Omental fat pad (tissue), 3 donors: ENCODE measurements at regions not wholly inside any gene's neighbourhood (a gene's known extent, or its start where the extent isn't known, plus 50 kb on each side); places are given as distances from the start of the nearest gene placed in this dataset.
"Not testable (repeated sequence)": the region's sequence is repeated elsewhere in the genome, so short reads cannot be mapped to it uniquely, and the experiment has no call there.

Experiments
- ATAC-seq: fragments of 150-250 bp; one replicate; pipeline ENCODE4 v1.9.1; 2016; ENCODE audit warnings: mild to moderate bottlenecking, moderate library complexity; ENCODE audit not compliant: low FRiP score
- DNase-seq: peaks from one replicate; pipeline ENCODE4 v3.0.0-alpha.2; 2019; ENCODE audit warnings: low spot score
- TF ChIP-seq, protein P1 (sequence below), 3 donors: fragments of 450-650 bp; IDR thresholded peaks; one replicate each; pipeline ENCODE4 v1.5.1; 2016 to 2017; ENCODE audit warnings: antibody characterized with exemption in 3 of 3, mild to moderate bottlenecking in 3 of 3, moderate library complexity in 2 of 3

DNA sequence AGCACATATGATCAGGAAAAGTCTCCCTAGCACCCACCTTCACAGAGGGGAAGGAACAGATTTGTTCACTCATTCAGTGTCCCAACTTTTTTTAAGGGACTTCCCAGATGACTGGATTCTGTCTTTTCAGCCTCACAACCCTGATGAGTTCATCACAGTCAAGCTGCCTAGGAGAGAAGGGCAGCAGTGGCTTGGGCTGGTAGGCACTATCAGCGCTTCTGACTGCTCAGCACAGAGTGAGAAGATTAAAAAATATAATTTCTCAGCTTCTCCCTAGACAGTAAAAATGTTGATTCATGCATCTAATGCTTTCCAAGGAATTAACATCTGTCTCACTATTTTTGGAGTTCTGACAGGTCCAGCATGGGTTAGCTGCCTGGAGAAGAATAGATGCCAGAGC, 328.2 kb downstream of the DTHD1 start:
- ATAC-seq (no peak), DNase-seq (no peak)
- TF ChIP-seq, protein P1, sequence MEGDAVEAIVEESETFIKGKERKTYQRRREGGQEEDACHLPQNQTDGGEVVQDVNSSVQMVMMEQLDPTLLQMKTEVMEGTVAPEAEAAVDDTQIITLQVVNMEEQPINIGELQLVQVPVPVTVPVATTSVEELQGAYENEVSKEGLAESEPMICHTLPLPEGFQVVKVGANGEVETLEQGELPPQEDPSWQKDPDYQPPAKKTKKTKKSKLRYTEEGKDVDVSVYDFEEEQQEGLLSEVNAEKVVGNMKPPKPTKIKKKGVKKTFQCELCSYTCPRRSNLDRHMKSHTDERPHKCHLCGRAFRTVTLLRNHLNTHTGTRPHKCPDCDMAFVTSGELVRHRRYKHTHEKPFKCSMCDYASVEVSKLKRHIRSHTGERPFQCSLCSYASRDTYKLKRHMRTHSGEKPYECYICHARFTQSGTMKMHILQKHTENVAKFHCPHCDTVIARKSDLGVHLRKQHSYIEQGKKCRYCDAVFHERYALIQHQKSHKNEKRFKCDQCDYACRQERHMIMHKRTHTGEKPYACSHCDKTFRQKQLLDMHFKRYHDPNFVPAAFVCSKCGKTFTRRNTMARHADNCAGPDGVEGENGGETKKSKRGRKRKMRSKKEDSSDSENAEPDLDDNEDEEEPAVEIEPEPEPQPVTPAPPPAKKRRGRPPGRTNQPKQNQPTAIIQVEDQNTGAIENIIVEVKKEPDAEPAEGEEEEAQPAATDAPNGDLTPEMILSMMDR (IDR thresholded peaks at IDR 0.05), result no peak

DNA sequence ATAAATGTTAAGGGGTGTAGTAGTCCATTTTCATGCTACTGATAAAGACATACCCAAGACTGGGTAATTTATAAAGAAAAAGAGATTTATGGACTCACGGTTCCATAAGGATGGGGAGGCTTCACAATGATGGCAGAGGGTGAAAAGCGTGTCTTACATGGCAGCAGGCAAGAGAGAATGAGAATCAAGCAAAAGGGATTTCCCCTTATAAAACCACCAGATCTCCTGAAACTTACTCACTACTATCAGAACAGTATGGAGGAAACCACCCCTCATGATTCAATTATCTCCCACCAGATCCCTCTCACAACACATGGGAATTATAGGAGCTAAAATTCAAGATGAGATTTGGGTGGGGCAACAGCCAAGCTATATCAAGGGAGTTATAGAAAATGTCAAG, 329.2 kb downstream of the DTHD1 start:
- TF ChIP-seq, protein P1 (IDR thresholded peaks at IDR 0.05), result no peak
- DNase-seq (no peak), ATAC-seq (no peak)

DNA sequence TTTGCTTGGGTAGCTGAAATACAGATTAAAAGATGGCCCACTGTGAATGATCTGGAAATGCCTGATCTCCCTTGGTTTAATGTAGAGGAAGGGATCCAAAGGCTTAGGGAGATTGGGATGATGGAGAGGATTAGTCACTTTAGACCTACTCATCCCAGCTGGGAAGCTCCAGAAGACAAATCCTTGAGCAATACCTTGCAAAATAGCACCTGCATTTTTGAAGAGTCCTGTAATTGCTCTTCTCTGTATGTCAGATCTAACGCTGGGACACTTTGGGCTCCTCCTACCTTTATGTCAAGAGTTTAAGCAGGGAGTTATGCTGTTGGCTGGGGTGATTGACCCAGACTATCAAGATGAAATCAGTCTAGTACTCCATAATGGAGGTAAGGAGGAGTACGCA, 331.7 kb downstream of the DTHD1 start:
- not testable (repeated sequence) for DNase-seq, ATAC-seq

DNA sequence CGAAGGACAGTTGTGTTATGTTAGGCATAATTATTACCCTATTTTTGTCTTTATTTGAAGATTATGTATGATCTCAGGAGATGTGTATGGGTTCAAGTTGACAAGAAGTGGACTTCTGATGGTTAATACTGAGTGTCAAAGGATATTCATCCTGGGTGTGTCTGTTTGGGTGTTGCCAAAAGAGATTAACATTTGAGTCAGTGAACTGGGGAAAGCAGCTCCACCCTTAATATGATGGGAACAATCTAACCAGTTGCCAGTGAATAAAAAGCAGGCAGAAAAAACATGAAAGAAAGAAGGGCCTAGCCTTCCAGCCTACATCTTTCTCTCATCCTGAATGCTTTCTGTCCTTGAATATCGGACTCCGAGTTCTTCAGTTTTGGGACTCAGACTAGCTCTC, 332.6 kb downstream of the DTHD1 start:
- ATAC-seq, result no peak
- TF ChIP-seq, protein P1 (IDR thresholded peaks at IDR 0.05), result no peak
- no peak for DNase-seq

DNA sequence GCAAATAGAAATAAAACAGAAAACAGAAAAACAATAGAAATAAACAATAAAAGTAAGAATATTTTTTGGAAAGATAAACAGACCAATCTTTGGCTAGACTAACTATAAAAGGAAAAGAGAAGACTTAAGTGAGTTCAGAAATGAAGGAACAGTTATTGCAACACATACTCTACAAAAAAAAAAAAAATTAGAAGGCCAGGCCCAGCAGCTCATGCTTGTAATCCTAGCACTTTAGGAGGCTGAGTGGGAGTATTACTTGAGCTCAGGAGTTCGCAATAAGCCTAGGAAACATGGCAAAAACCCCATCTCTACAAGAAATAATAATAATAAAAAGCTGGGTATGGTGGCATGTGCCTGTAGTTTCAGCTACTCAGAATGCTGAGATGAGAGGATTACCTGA, 336.7 kb downstream of the DTHD1 start:
- no peak for ATAC-seq
- DNase-seq, result no peak
- TF ChIP-seq, protein P1 (IDR thresholded peaks at IDR 0.05), result no peak

DNA sequence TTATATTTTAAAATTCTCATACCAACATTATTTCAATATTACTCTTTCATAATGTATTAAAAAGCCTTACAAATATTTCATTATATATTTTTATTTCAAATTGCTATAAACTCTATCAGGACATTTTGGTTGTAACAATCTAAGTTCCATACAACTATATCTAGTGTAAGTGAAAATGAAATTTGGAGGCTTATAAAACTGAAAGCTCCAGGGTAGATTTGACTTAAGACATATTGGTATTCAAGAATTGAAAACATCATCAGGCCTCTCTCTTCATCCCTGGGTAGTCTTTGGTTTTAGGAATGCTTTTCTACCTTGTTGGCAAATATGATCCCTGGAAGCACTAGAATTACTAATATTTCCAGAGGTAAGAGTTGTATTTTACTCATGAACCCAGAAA, 342.6 kb downstream of the DTHD1 start:
- TF ChIP-seq, protein P1 (IDR thresholded peaks at IDR 0.05), result no peak
- ATAC-seq, result no peak
- no peak for DNase-seq

DNA sequence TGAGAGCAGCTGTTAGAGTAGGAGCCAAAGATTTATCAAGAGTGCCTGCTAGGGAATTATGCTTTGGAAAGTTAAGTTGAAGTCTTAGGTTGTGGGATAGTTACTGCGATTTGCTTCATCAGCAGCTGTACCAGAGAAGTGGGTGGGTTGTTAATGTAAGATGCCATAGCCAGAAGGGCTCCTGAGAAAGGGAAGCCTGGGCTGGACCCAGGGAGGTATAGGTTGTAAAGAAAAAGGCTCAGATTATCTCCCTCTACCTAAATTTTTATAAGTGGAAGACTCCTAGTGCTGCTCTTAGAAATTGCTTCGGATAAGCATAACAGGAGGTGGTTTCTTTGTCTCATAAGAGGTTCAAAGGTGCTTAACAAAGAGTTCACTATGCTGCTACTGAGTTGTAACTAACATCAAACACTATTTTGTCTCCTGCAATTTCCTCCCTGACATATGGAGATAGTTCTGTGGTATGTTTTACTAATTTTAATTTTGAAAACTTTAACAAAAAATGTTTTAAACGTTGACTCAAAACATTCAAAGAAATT, 356.9 kb downstream of the DTHD1 start:
- ATAC-seq, result no peak
- no peak for DNase-seq
- TF ChIP-seq, protein P1 (IDR thresholded peaks at IDR 0.05), result no peak

DNA sequence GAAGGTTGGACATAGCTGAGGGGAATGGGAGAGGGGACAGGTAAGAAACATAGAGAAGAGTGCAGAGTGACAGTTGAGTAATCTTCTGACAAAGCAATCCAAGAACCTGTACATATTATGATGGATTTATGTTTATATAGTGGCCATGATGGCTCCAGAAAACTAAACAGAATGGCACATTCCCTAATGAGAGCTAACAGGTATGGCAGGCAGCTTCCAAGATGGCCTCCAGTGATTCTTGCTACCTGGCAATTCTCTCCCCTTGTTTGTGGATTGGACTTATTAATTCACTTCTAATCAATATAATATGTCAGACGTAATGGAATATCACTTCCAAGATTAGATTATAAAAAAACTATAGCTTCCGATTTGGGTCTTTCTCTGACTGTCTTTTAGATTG, 359.5 kb downstream of the DTHD1 start:
- no peak for DNase-seq
- TF ChIP-seq, protein P1 (IDR thresholded peaks at IDR 0.05), result no peak
- no peak for ATAC-seq
